ENCODE measurements at regions not wholly inside any gene's neighbourhood (a gene's known extent, or its start where the extent isn't known, plus 50 kb on each side); places are given as distances from the start of the nearest gene placed in this dataset.

GRCh38 chr17:73960469-73960868 lies 243.0 kb upstream of the RPL38 start:
- no peak for DNase-seq

- no peak for DNase-seq
Observed at GRCh38 chr17:73962308-73962707, 241.2 kb upstream of the RPL38 start.

- no peak for DNase-seq
Observed at GRCh38 chr17:73968680-73969079, 234.8 kb upstream of the RPL38 start.

DNA sequence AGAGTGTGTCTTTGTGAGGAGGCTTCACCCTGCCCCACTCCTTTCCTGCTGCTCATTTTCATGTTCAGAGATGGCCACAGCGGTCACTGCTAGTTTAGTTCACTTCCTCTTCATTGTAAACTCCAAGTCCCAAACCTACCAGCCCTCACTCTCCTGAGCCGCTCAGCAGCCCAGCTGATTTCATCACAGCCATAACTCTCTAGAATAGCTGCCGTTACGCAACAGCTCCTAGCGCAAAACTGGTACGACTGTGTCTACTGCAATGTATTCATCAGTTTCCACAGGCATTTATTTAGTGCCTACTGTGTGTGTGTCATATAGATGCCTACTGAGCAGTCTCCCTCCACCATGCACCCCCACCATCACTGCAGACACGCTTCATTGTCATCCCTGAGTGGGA lies 233.5 kb upstream of the RPL38 start:
- no peak for DNase-seq

DNA sequence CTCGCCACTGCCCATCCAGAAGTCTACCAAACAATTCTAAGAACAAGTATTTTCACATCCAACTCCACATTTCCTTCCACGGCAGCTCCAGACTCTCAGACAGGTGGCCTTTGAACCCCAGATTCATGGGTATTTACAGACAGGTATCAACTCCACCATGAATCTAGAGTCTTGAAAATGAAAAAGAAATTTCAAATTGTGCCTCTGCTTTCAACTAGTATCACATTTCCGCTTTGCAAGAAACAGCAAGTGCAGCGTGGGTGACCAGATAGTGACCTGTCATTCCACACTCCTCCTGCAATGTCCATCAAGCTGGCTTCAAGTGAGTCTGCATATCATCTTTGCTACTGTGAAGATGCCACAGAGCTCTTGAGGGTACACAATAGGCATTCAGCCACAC lies 232.4 kb upstream of the RPL38 start:
- DNase-seq = no peak

DNA sequence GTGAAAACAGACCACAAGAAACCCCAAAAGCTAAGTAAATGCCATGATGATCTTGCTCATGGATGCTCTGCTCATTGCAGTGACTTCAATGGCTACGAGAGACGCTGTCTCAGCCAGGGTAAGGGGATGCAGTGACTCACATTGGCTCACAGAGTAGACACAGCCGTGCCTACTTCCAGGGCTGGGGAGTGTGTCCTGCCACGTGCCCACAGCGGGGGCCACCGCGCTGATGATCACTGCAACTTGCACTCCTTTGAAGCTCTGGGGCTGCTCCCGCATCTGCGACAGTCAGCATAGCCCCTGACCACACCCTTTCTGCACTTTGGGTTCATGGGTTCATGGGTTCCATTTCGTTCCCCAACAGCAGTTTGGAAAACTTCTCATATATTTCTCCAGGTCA lies 231.4 kb upstream of the RPL38 start:
- no peak for DNase-seq

DNA sequence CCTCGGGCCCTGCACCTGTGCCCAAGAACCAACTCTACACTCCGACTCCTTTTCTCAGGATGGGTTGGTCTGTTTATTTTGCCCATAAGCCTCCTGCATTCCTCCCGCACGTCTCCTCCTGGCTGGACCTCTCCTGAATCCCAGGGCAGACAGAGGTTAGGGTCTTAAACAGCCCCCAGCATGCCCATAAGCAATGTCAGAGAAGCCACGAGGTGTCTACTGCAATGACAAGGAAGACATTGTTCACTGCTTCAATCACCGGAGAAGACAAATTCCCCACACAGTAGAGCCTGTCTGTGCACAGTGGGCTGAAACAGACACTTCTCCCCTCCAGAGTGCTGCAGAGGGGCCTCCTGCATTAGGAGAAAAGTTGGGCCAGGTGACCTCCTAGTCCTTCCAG lies 230.6 kb upstream of the RPL38 start:
- no peak for DNase-seq

DNA sequence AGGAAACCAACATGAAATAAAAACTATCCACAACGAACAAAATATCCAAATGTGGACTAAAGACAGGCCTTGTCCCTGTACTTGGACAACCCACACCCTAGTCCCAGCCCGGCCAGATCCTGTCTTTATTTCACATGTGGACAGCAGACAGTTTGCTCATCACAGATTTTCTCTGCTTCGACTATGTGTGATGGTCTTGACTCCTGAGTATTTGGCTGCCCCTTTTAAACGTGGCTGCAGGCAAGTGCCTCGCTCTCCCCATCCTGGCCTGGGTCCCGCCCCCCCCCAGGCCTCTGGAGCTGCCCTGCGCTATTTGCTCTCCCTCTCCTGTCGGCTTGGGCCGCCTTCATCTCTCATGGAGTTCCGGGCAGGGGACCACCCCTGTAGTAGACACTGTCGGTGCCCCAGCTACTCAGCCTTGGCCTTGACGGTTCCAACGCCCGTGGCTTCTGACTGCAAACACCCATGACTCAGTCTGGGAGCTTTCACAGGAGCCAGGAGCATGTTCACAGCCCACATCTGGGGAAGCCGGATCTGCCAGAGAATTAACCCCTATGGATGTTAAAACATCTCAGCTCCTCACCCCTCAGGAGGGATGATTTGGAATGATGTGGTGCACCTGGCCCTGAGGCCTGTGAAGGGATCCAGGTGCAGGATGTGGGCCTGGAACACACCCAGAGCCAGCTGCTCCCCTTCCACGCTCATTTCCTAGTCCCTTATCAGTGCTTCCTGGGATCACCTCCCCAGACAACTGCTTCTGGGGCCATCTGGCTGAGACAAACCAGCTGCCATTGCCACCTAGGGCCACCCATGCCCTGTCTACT lies 229.7 kb upstream of the RPL38 start:
- DNase-seq = no peak

DNA sequence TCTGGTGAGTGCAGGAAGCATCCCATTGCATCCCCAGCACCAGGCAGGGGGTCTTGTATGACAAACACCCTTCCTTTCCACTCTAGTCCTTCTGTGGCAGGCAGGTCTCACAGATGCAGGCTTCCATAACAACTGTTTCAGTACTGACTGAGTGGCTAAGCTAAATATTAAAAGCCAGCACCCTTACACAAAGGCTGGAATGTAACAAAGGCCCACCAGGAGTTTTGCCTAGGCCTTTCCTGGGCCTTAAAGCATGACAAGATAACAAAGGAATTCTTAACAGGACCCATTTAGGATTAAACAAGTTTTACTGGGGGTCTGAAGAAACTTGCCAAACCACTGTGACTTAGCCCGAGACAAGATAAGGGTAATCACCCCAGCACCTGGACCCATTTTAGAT lies 228.9 kb upstream of the RPL38 start:
- DNase-seq = no peak

DNA sequence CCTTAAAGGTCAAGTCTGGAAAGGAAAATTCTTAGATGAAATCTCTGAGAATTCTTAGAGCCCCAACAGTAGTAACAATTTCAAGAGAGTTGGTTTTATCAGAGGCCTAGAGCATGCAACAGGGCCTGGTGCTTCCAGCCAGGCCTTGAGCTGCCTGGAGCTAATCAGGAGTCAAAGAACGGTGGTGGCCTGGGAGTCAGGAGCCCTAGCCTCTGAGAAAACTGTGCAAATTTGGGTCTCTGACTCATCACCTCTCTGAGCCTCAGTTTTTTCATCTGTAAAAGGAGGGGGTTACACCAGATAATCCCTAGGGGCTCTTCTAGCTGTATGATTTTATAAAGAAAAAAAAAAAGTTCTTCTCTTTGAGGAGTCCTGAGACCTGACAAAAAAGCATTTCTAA lies 227.3 kb upstream of the RPL38 start:
- no peak for DNase-seq

DNA sequence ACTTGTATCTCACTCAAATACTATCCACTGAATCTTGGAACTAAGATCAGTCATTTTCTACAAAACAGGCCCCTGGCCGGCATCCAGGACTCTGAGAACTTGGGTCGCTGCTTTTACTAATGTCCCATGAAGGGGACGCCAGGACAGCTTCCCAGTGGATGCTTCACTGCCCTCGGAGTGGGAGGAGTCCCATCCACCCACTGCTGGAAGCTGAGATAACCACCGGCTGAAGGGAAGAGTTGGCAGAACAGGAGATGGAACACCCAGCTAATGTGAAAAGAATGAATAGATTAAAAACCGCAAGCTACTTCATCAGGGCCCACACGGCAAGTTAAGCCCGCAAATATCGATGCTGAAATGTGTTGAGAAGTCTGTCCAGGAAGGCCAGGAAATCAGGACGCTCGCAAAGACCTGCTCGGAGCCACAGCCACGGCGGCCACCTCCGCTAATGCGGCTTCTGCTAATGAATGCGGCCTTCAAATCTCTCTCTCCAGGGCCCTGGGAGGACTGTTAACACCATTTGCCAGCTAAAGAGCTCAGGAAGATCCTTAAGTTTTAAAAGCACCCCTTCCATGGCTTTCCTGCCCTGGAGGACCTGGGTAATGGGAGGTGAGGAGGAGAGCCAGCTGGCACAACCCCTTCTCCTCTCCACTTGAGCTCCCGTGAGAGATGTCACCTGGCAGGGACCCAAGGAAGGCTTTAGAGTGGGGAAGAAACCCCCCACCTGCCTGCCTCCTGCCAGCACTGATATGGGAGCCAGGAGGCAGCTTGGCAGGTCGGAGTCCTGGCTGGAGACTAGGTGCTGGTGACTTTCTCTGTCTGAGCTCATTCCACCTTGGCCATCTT lies 226.6 kb upstream of the RPL38 start:
- no peak for DNase-seq

DNA sequence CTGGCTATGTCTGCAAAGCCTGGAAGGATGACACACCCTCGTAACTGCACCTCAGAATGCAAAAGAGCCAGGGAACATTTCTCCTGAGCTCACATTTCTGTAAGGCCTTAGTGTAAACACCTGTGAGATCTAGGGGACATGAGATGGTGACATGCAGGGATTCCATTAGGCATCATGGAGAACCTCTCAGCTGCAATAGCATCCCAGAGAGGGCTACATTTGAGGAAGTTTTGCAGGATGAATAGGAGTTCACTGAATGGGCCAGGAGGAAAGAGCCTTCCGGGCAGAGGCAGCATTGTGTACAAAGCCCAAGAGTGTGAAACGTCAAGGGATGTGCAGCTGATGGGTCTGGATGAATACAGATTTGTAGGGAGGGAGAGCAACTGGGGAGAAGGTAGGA lies 223.0 kb upstream of the RPL38 start:
- DNase-seq = no peak

DNA sequence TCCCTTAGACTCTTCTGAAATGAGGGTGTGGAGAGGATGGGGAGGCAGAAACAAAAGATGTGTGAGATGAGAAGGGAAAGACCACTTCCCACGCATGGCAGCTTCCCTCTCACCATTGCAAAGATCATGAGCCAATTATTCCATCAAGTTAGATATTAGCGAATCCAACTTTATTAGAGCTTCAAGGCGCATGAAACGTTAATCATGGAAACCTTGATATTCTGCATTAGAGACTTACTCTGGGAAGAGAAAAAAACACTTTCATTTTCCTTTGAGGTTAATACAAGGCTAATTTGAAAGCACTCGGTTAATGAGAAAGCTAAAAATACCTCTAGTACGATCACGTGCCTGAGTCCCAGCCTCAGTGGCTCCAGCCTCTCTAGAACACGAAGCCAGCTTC lies 220.6 kb upstream of the RPL38 start:
- DNase-seq = no peak

- no peak for DNase-seq
Observed at GRCh38 chr17:73983621-73984400, 219.7 kb upstream of the RPL38 start.

GRCh38 chr17:73984941-73985340 lies 218.5 kb upstream of the RPL38 start:
- DNase-seq = no peak

DNA sequence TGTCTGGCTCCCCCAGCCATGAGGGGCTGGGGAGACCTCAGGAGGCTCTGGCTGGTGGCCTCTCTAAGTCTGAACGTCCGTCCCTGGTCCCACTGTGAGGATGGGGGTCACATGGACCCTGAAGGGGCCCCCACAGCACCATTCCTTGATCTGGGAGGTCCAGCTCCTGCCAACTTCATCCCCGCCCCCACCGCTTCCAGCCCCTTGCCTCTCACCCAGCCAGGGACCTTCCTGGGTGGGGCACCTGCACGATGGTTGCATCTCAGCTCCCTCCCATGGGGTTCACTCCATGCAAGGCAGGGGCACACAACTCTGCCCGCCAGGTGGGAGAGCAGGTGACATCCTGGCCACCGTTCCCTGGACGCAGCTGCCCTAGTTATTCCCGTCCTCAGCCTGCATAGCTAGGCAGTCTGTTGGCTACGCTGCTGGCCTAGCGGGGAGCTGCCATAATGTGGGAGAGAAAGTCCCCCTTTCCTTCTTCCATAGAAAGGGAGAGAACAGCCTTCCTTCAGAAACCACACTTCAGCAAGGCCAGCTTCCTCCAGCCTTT lies 217.9 kb upstream of the RPL38 start:
- no peak for DNase-seq

- DNase-seq = no peak
Observed at GRCh38 chr17:73986641-73987177, 216.8 kb upstream of the RPL38 start.

- DNase-seq = no peak
Observed at GRCh38 chr17:73987395-73987794, 216.1 kb upstream of the RPL38 start.

GRCh38 chr17:73987845-73988509 lies 215.5 kb upstream of the RPL38 start:
- no peak for DNase-seq

DNA sequence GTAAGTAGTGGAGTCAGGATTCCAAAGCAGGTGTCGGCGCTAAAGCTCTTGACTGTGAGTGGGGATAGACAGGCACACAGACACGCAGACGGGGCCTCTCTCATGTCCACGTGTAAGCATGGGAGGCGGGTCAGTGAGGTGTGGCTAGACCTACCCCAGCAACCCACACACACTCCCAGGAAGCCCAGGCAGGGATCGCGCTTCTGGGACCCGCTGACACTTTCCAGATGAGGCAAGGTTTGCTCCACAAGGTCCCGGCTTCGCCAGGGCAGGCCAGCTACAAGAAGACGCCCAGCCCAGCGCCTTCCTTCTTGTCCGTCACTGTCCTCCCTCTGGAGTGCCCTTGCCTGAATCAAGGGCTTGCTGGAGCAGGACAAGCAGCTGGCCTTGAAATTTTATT lies 213.8 kb upstream of the RPL38 start:
- DNase-seq = no peak

DNA sequence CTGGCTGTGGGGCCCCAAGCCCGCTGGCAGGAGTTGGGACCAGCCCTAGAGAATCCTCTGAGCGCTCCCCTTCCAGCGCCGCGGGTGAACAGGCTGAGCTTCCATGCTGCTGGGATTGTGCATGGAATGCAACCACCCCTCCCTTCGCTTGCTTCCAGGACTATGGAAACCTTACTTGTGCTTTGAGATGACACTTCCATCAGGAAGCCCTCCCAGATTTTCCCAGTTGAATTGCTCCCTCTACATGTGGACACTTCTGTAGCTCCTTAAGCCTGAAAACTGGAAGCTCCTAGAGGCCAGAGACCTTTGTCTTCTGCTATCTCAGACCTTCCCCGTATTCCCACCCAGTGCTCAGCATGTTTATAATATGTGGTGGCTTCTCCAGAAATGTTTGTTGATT lies 213.2 kb upstream of the RPL38 start:
- no peak for DNase-seq

- DNase-seq = no peak
Observed at GRCh38 chr17:73991260-73991659, 212.2 kb upstream of the RPL38 start.

Data from NCI-H2227 treated with DMSO at 0.1 percent for 48 hours (cell line).